Activated CD8-positive, alpha-beta T cell treated with anti-CD3 and anti-CD28 coated beads for 36 hours (primary cell): ENCODE measurements at regions not wholly inside any gene's neighbourhood (a gene's known extent, or its start where the extent isn't known, plus 50 kb on each side); places are given as distances from the start of the nearest gene placed in this dataset.

ENCODE experiments used
- ATAC-seq: fragments of 200-7000 bp; cut with Tn5 transposase; one replicate; pipeline ENCODE4 v1.10.0; 2021; ENCODE audit warnings: mild to moderate bottlenecking, moderate library complexity
- CTCF ChIA-PET: fragments of 350-600 bp; sonication (Branson Sonifier 250); formaldehyde crosslinking; loops from one replicate; lab custom pipeline; 2021; ENCODE audit warnings: antibody characterized with exemption; lab: Charles Lee
- POLR2A ChIA-PET: fragments of 350-600 bp; sonication (Branson Sonifier 250); formaldehyde crosslinking; loops from one replicate; lab custom pipeline; 2021; ENCODE audit warnings: antibody characterized with exemption; lab: Charles Lee
- DNase-seq: peaks from one replicate; pipeline ENCODE4 v3.0.0-alpha.2; 2020
- H3K27ac Mint-ChIP-seq: one replicate; pipeline ENCODE4 v1.8.0; 2021; ENCODE audit warnings: mild to moderate bottlenecking, mixed read lengths
- H3K27me3 Mint-ChIP-seq: one replicate; pipeline ENCODE4 v1.8.0; 2021; ENCODE audit warnings: mixed read lengths
- H3K36me3 Mint-ChIP-seq: one replicate; pipeline ENCODE4 v1.8.0; 2021; ENCODE audit warnings: low read depth, mixed read lengths
- H3K4me1 Mint-ChIP-seq: one replicate; pipeline ENCODE4 v1.8.0; 2021; ENCODE audit warnings: low read depth, mixed read lengths
- H3K4me3 Mint-ChIP-seq: one replicate; pipeline ENCODE4 v1.8.0; 2021; ENCODE audit warnings: mild to moderate bottlenecking, moderate library complexity, mixed read lengths
- H3K9me3 Mint-ChIP-seq: one replicate; pipeline ENCODE4 v1.8.0; 2021; ENCODE audit warnings: mixed read lengths
- CTCF ChIP-seq: fragments of 200-600 bp; IDR thresholded peaks from one replicate; pipeline ENCODE4 v1.8.0; 2022; ENCODE audit warnings: antibody characterized with exemption, mild to moderate bottlenecking
- intact Hi-C: fragments of 100-400 bp; cut with micrococcal nuclease; formaldehyde crosslinking; loops from one replicate; pipeline ENCODE4 v1.10.0; 2022

DNA sequence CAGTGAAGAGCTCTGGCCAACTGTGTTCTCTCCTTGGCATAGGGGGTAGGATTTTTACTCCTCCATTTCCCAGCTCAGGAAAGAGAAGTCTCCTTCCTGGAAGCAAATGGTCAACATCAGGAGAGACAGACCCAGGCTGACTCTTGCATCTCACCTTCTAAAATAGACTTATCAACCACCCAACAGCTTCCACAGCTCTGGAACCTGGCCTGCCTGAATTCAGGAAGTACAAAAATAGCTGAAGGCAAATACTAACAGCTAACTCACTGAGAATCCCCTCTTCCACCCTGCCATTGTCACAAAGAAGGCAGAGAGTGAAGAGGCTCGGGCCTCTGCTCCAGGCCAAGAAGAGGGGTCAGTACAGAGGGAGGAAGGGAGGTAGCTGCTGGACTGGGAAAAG, 213.6 kb downstream of the NXPE2 start:
- POLR2A ChIA-PET: no interaction called here
- CTCF ChIA-PET: interaction anchor here (0.7 to 2.6 kb wide), 9 partner anchors 9 to 1537 kb away, joined by 3 to 8 read pairs (median 3); no protein-coding TSS in a partner anchor
- Mint-ChIP-seq H3K27me3 (peaks cover 8% of the 10 kb centered on the region), H3K36me3 (no peaks in the 10 kb centered on the region), H3K9me3 (no peaks in the 10 kb centered on the region), H3K27ac (no peak overlapping the region), H3K4me1 (no peaks in the 10 kb centered on the region), H3K4me3 (no peak overlapping the region)
- intact Hi-C loops: no loop called here
- TF ChIP-seq CTCF: no peak
- ATAC-seq (no peak), DNase-seq (no peak)

DNA sequence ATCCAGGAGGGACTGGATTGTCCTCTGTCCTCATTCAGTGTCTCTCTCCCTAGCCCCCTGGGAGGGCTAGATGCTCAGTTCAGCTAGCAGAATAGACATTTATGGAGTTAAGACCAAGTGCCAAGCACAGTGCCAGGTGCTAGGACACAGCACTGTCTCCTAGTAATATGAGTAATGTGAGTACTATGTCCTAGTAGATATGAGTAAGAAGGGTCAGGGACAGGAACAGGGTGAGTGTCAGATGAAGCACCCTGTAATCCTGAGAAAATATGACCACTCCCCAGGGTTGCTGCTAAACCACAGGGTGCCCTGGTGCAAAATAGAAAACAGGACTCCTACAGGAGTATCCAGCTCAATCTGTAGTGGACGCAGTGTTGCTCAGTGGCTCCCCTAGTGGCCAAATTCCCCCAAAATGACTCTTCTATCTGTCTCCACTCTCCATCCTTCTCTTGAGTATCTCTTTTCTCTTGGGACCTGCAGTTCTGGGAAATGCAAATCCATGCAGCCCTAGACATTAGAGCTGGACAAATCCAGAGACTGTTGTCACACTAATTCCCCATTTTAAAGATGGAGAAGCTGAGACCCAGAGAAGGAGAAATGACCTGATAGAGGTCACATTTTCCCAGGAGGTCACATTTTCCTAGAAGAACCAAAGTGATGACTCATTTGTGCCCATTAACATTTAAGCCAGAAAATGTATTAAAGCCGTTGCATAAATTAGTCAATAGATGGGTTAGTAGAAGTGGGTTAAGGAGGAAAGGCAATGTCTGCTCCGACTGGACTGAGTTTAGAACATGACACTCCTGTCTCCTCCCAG, 214.3 kb downstream of the NXPE2 start:
- Mint-ChIP-seq H3K4me1 (no peaks in the 10 kb centered on the region), H3K9me3 (no peaks in the 10 kb centered on the region), H3K27ac (no peak overlapping the region), H3K36me3 (no peaks in the 10 kb centered on the region), H3K27me3 (peaks cover 3% of the 10 kb centered on the region), H3K4me3 (no peak overlapping the region)
- peak; percentile 33 for DNase-seq
- intact Hi-C loops: no loop called here
- ChIA-PET POLR2A (no interaction called here), CTCF (interaction anchor here (0.7 to 2.6 kb wide), 12 partner anchors 9 to 1536 kb away, joined by 3 to 8 read pairs (median 3); no protein-coding TSS in a partner anchor)
- TF ChIP-seq CTCF: peak; percentile 47
- no peak for ATAC-seq

DNA sequence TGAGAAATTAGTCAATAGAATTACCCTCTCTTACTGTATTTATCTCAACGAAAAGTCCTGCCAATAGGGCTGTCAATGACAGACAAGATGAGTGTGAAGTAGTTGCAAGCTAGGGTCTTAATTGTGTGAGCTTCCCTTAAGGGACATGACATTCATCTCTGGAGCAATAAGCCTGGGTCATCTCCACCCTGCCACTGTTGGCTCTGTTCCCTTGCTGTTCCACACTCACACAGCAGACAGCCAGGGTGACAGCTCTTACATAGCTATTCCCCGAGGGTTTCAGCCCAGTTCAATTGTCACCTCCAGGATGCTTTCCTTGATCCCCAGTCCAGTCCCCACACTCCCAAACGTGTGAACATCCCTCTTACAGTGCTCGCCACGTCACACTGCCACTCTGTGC, 215.0 kb downstream of the NXPE2 start:
- intact Hi-C loops: no loop called here
- Mint-ChIP-seq H3K4me1 (no peaks in the 10 kb centered on the region), H3K9me3 (no peaks in the 10 kb centered on the region), H3K27ac (no peak overlapping the region), H3K27me3 (peaks cover 3% of the 10 kb centered on the region), H3K4me3 (no peak overlapping the region), H3K36me3 (no peaks in the 10 kb centered on the region)
- DNase-seq (no peak), ATAC-seq (no peak)
- ChIA-PET POLR2A (no interaction called here), CTCF (interaction anchor here (0.9 to 2.6 kb wide), 5 partner anchors 14 to 154 kb away, joined by 3 to 8 read pairs (median 3); no protein-coding TSS in a partner anchor)
- no peak for TF ChIP-seq CTCF

DNA sequence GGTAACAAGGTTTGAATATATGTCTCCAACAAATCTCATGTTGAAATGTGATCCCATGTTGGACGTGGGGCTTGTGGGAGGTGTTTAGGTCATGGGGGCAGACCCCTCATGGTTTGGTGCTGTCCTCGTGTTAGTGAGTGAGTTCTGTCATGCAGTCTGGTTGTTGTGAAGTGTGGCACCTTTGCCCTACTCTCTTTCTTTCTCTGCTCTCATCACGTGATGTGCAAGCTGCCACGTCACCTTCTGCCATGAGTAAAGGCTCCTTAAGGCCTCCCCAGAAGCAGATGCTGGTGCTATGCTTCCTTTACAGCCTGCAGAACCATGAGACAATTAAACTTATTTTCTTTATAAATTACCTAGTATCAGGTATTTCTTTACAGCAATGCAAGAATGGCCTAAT, 218.3 kb downstream of the NXPE2 start:
- H3K36me3 Mint-ChIP-seq: no peaks in the 10 kb centered on the region
- no peak for TF ChIP-seq CTCF
- ChIA-PET POLR2A (no interaction called here), CTCF (no interaction called here)
- no peaks in the 10 kb centered on the region for H3K4me1 Mint-ChIP-seq
- H3K9me3 Mint-ChIP-seq: peaks cover 4% of the 10 kb centered on the region
- no peak for ATAC-seq
- DNase-seq: no peak
- intact Hi-C loops: no loop called here
- H3K4me3 Mint-ChIP-seq: no peak overlapping the region
- H3K27ac Mint-ChIP-seq: no peak overlapping the region
- peaks cover 3% of the 10 kb centered on the region for H3K27me3 Mint-ChIP-seq

GRCh38 chr11:114909866-114910265, 231.5 kb downstream of the NXPE2 start:
- intact Hi-C loops: no loop called here
- no peaks in the 10 kb centered on the region for H3K36me3 Mint-ChIP-seq
- no peak for TF ChIP-seq CTCF
- ChIA-PET POLR2A (no interaction called here), CTCF (interaction anchor here (1.2 kb wide), 1 partner anchor 17 kb away, joined by 3 read pairs; no protein-coding TSS in a partner anchor)
- peaks cover 6% of the 10 kb centered on the region for H3K9me3 Mint-ChIP-seq
- H3K27me3 Mint-ChIP-seq: no peaks in the 10 kb centered on the region
- no peak for DNase-seq
- no peak overlapping the region for H3K27ac Mint-ChIP-seq
- H3K4me3 Mint-ChIP-seq: no peak overlapping the region
- no peak for ATAC-seq
- no peaks in the 10 kb centered on the region for H3K4me1 Mint-ChIP-seq
